SU-DHL-6 (cell line): ENCODE measurements at regions not wholly inside any gene's neighbourhood (a gene's known extent, or its start where the extent isn't known, plus 50 kb on each side); places are given as distances from the start of the nearest gene placed in this dataset.

Experiments used
- H2AFZ ChIP-seq: fragments of 200-600 bp; sonication (generic); 2 replicates; pipeline ENCODE4 v1.6.1; 2014; ENCODE audit warnings: low read depth, mild to moderate bottlenecking, moderate library complexity, mixed read lengths, antibody characterized with exemption, low read length; ENCODE audit not compliant: severe bottlenecking
- H3F3A ChIP-seq: fragments of 200-600 bp; shearing (Covaris generic); 2 replicates; pipeline ENCODE4 v1.6.0; 2016; ENCODE audit warnings: antibody characterized with exemption, mild to moderate bottlenecking; ENCODE audit not compliant: insufficient read depth
- H3K27ac ChIP-seq: fragments of 200-600 bp; sonication (generic); 2 replicates; pipeline ENCODE4 v1.5.1; 2016; ENCODE audit warnings: low read depth, mild to moderate bottlenecking, low read length, moderate library complexity, mixed read lengths
- H3K27me3 ChIP-seq: fragments of 200-600 bp; sonication (generic), shearing (Covaris generic); 2 replicates; pipeline ENCODE4 v1.6.0; 2014; ENCODE audit warnings: mild to moderate bottlenecking, low read length
- H3K36me3 ChIP-seq: fragments of 200-600 bp; sonication (generic); 2 replicates; pipeline ENCODE4 v1.6.1; 2014; ENCODE audit warnings: mild to moderate bottlenecking, low read length, mixed read lengths
- H3K4me2 ChIP-seq: fragments of 300-600, 200-600 bp; shearing (Covaris generic), sonication (generic); 2 replicates; pipeline ENCODE4 v1.6.0; 2014; ENCODE audit warnings: low read length, low read depth, mild to moderate bottlenecking; ENCODE audit not compliant: poor library complexity, severe bottlenecking
- H3K4me3 ChIP-seq: fragments of 200-600 bp; sonication (generic); 2 replicates; pipeline ENCODE4 v1.5.1; 2014; ENCODE audit warnings: antibody characterized with exemption, low read length, mild to moderate bottlenecking, mixed read lengths; ENCODE audit not compliant: insufficient read depth, poor library complexity, severe bottlenecking
- H3K79me2 ChIP-seq: fragments of 200-600 bp; sonication (generic); 2 replicates; pipeline ENCODE4 v1.6.1; 2014; ENCODE audit warnings: mild to moderate bottlenecking, low read length, moderate library complexity; ENCODE audit not compliant: insufficient read depth
- H3K9ac ChIP-seq: fragments of 200-600 bp; sonication (generic); 2 replicates; pipeline ENCODE4 v1.7.0; 2014; ENCODE audit warnings: mild to moderate bottlenecking, low read length
- H3K9me2 ChIP-seq: fragments of 200-600 bp; sonication (generic); replicated peaks from 2 replicates; pipeline ENCODE4 v1.6.1; 2014; ENCODE audit warnings: low read length; ENCODE audit not compliant: insufficient read depth
- H3K9me3 ChIP-seq: fragments of 200-600 bp; sonication (generic); 2 replicates; pipeline ENCODE4 v1.6.1; 2014; ENCODE audit warnings: low read length, mixed read lengths; ENCODE audit not compliant: insufficient read depth
- H4K20me1 ChIP-seq: fragments of 200-600 bp; sonication (generic); 2 replicates; pipeline ENCODE4 v1.6.1; 2014; ENCODE audit warnings: low read depth, mild to moderate bottlenecking, antibody characterized with exemption, low read length, moderate library complexity, mixed read lengths
- EZH2phosphoT487 ChIP-seq: fragments of 200-600 bp; sonication (generic), shearing (Covaris generic); conservative IDR thresholded peaks from 2 replicates; pipeline ENCODE4 v1.6.1; 2018; ENCODE audit warnings: mild to moderate bottlenecking, antibody characterized with exemption, low read length, moderate library complexity, mixed read lengths
- TF ChIP-seq, protein P1 (sequence below): fragments of 200-600 bp; sonication (generic); IDR thresholded peaks from one replicate; pipeline ENCODE4 v1.5.1; 2017; ENCODE audit warnings: antibody characterized with exemption, mild to moderate bottlenecking, low read length, moderate library complexity; ENCODE audit not compliant: insufficient read depth, poor library complexity, severe bottlenecking

DNA sequence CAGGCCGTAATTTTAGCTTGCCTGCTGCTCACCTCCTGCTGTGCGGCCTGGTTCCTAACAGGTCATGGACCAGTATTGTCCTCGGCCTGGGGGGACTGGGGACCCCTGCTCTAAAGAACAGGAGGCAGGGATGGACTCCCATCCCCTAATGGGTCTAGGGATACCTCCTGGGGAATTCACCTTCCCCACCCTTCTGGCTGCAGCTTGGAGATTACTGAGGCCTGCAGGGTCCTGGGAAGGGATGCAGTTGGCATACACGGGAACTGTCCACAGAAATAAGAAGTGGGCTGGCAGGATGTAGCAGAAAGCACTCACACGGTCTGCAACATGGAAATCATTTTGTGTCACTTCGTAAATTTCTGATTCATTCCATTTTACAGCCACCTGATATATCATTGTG is 123.0 kb downstream of the C16orf95 start:
- Histone ChIP-seq H3K9me3 (0 out of 2 replicates have a peak, but pooled peaks cover 6% of the 10 kb centered on the region), H3K79me2 (no peaks in the 10 kb centered on the region), H4K20me1 (no peaks in the 10 kb centered on the region), H3F3A (no peaks in the 10 kb centered on the region), H3K4me2 (no peak overlapping the region), H2AFZ (no peak overlapping the region), H3K9ac (no peak overlapping the region), H3K9me2 (no peaks in the 10 kb centered on the region), H3K4me3 (no peak overlapping the region), H3K27ac (no peak overlapping the region), H3K36me3 (no peaks in the 10 kb centered on the region), H3K27me3 (no peaks in the 10 kb centered on the region)
- TF ChIP-seq, protein P1, sequence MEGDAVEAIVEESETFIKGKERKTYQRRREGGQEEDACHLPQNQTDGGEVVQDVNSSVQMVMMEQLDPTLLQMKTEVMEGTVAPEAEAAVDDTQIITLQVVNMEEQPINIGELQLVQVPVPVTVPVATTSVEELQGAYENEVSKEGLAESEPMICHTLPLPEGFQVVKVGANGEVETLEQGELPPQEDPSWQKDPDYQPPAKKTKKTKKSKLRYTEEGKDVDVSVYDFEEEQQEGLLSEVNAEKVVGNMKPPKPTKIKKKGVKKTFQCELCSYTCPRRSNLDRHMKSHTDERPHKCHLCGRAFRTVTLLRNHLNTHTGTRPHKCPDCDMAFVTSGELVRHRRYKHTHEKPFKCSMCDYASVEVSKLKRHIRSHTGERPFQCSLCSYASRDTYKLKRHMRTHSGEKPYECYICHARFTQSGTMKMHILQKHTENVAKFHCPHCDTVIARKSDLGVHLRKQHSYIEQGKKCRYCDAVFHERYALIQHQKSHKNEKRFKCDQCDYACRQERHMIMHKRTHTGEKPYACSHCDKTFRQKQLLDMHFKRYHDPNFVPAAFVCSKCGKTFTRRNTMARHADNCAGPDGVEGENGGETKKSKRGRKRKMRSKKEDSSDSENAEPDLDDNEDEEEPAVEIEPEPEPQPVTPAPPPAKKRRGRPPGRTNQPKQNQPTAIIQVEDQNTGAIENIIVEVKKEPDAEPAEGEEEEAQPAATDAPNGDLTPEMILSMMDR, result no peak
- TF ChIP-seq EZH2phosphoT487, result no peak

DNA sequence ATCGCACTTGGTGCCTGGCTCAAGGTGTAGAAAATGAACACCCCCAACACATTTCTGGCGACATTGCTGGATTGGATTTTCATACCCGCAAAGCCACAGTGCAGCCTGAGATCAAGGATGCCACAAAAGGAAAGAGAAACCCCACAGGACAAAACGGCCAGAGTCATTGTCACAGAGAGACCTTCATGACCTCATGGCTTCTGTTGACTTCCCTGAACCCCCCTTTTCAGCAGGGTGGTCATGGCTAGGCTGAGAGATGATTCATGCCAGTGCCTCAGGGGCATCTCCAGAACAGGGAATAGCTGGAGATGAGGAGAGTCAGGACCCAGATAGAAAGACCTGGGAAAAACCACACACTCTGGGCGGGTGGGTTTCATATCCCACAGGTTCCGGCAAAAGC is 122.0 kb downstream of the C16orf95 start:
- no peak for TF ChIP-seq EZH2phosphoT487
- TF ChIP-seq, protein P1, result no peak
- no peaks in the 10 kb centered on the region for H3K36me3 ChIP-seq
- no peak overlapping the region for H3K4me2 ChIP-seq
- H3K79me2 ChIP-seq, result no peaks in the 10 kb centered on the region
- H3K4me3 ChIP-seq, result no peak overlapping the region
- no peak overlapping the region for H3K9ac ChIP-seq
- no peaks in the 10 kb centered on the region for H3K9me2 ChIP-seq
- 0 out of 2 replicates have a peak, but pooled peaks cover 5% of the 10 kb centered on the region for H3K9me3 ChIP-seq
- no peaks in the 10 kb centered on the region for H3F3A ChIP-seq
- no peaks in the 10 kb centered on the region for H4K20me1 ChIP-seq
- H3K27me3 ChIP-seq, result no peaks in the 10 kb centered on the region
- no peak overlapping the region for H2AFZ ChIP-seq
- H3K27ac ChIP-seq, result no peak overlapping the region

DNA sequence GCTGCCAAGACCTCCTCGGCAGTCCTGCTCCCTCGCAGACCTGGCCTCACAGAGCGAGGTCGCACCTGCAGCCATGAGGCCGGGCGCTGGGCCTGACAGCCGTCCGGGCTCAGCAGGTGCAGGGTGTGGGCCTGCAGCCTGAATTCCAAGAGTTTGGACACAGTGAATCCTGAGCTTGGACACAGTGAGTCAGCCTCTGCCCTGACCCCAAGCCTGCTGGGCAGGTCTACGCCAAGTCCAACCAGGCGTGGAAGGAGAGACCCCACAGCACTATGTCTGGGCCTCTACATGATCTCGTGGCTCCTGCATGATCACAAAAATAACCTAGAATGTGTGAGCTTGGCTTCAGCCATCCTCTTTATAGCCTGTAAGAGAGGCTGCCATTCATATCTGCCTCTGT is 121.0 kb downstream of the C16orf95 start:
- Histone ChIP-seq H3K27ac (no peak overlapping the region), H3K79me2 (no peaks in the 10 kb centered on the region), H3K9me3 (no peaks in the 10 kb centered on the region), H3K4me3 (no peak overlapping the region), H3K4me2 (no peak overlapping the region), H3F3A (no peaks in the 10 kb centered on the region), H3K27me3 (no peaks in the 10 kb centered on the region), H3K9me2 (no peaks in the 10 kb centered on the region), H3K9ac (no peak overlapping the region), H2AFZ (no peak overlapping the region), H3K36me3 (no peaks in the 10 kb centered on the region), H4K20me1 (no peaks in the 10 kb centered on the region)
- TF ChIP-seq, protein P1, result no peak
- no peak for TF ChIP-seq EZH2phosphoT487
